Spleen (tissue), 11 donors: ENCODE measurements at regions not wholly inside any gene's neighbourhood (a gene's known extent, or its start where the extent isn't known, plus 50 kb on each side); places are given as distances from the start of the nearest gene placed in this dataset.
"Not testable (repeated sequence)": the region's sequence is repeated elsewhere in the genome, so short reads cannot be mapped to it uniquely, and the experiment has no call there.

Experiments
- DNase-seq: peaks from one replicate; pipeline ENCODE4 v3.0.0-alpha.2; 2020
- H3K27ac ChIP-seq, 8 donors: fragments of 200-600 bp; sonication (generic) in 7 of 8; 1 replicate in 4 of 8; 2 replicates in 4 of 8; pipeline versions ENCODE4 v1.5.0 to v1.8.0; 2016 to 2021; ENCODE audit warnings: inconsistent platforms in 4 of 8, mild to moderate bottlenecking in 4 of 8, moderate library complexity in 1 of 8
- H3K27me3 ChIP-seq, 7 donors: fragments of 200-600 bp; sonication (generic) in 6 of 7; replicated peaks in 1 of 7; 1 replicate in 4 of 7; 2 replicates in 3 of 7; pipeline versions ENCODE4 v1.5.0 to v1.8.0; 2016 to 2021; ENCODE audit warnings: inconsistent platforms in 3 of 7, mild to moderate bottlenecking in 1 of 7
- H3K36me3 ChIP-seq, 6 donors: fragments of 200-600 bp; sonication (generic) in 5 of 6; 1 replicate in 4 of 6; 2 replicates in 2 of 6; pipeline versions ENCODE4 v1.5.0 to v1.8.0; 2016 to 2021; ENCODE audit warnings: inconsistent platforms in 2 of 6
- H3K4me1 ChIP-seq, 6 donors: fragments of 200-600 bp; sonication (generic) in 5 of 6; 1 replicate in 3 of 6; 2 replicates in 3 of 6; pipeline versions ENCODE4 v1.5.0 to v1.8.0; 2016 to 2021; ENCODE audit warnings: inconsistent platforms in 3 of 6
- H3K4me3 ChIP-seq, 8 donors: fragments of 200-600 bp; sonication (generic) in 7 of 8; 1 replicate in 4 of 8; 2 replicates in 4 of 8; pipeline versions ENCODE4 v1.5.0 to v1.8.0; 2016 to 2021; ENCODE audit warnings: inconsistent platforms in 4 of 8, mild to moderate bottlenecking in 4 of 8, moderate library complexity in 2 of 8
- H3K9me3 ChIP-seq, 8 donors: fragments of 200-600 bp; sonication (generic) in 7 of 8; 1 replicate in 4 of 8; 2 replicates in 4 of 8; pipeline versions ENCODE4 v1.5.0 to v1.8.0; 2016 to 2021; ENCODE audit warnings: inconsistent platforms in 4 of 8
- POLR2A ChIP-seq, 3 donors: fragments of 450-650 bp; IDR thresholded peaks; one replicate each; pipeline ENCODE4 v1.5.1; 2017; ENCODE audit warnings: antibody characterized with exemption in 3 of 3, mild to moderate bottlenecking in 1 of 3
- POLR2AphosphoS5 ChIP-seq, 3 donors: sonication (generic); formaldehyde crosslinking; IDR thresholded peaks; one replicate each; pipeline ENCODE4 v1.5.1; 2017; ENCODE audit warnings: antibody characterized with exemption in 3 of 3
- WGBS, 5 donors: extraction: QIAGEN DNeasy Blood & Tissue Kit in 3 of 5; methylation state at CpG; one replicate each; pipeline versions ENCODE4 v1.1.5 to v1.1.7; 2013 to 2018; 5-methylcytosine and 5-hydroxymethylcytosine counted together
- intact Hi-C: fragments of 100-400 bp; cut with DNase I; formaldehyde crosslinking; loops from one replicate; pipeline ENCODE4 v1.15.0; 2023; ENCODE audit warnings: low total_unique reads
- TF ChIP-seq, protein P1 (sequence below), 11 experiments: fragments of 200-600 bp in 7 of 11; fragments of 450-650 bp in 4 of 11; sonication (generic) in 4 of 11; IDR thresholded peaks in 8 of 11; conservative IDR thresholded peaks in 3 of 11; 1 replicate in 7 of 11; 2 replicates in 4 of 11; pipeline versions ENCODE4 v1.4.0 to v1.8.0; 2016 to 2021; ENCODE audit warnings: antibody characterized with exemption in 11 of 11, inconsistent platforms in 4 of 11, mild to moderate bottlenecking in 1 of 11
- donor health status: healthy with polysubstance abuse.
- donor health status: DM: no; HTN: no; CAD: no; lungs with moderate emphysema.
- donor health status: DM: no; HTN: no; CAD: no.
- donor health status: Bipolar disorder and iron deficiency.
- donor health status: healthy.
- donor health status: DM: no; HTN: no; CAD: no.
- donor health status: DM: yes; HTN: yes; CAD: no.

DNA sequence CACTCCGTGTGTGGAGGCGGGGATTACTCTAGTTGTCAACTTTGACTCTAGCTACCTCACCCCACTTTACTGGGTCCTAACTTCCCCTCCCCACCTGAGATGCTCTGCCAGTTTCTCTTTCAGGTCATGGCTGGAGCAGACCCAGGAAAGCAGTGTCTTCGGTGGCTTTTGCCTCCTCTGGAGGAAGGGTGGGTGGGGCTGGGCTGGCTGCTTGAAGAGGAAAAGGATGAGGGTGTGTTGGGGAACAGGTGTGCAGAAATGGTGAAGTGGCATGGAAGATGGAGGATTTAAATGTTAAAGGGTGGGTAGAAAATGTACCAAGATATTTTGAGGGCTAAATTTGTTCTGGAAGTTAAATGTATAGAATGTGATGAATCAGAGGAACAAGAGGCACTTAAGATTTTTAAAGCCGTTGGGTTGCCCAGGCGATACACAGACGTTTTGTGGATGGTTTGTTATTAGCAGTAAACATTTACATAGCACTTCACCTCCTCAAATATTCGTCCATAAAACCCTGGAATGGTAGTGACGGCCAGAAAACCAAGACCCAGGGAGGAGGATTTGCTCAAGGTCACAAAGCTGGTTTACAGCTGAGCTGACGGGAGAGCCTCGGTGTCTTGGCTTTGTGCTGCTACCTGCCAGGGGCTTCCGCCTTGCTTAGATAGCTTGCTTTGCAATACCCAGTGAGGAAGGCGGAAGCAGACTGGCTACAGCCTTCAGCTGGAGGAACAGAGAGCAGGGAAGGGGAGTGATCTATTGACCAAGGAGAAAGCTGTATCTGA, 72.2 kb upstream of the PRMT8 start:
- intact Hi-C loops = no loop called here
- Histone ChIP-seq H3K4me3 (no peak overlapping the region), H3K27ac (no peak overlapping the region), H3K9me3 (peaks cover 0 to 24% (median 7%) of the 10 kb centered on the region in 8 donors), H3K27me3 (peaks cover 0 to 56% (median 0%) of the 10 kb centered on the region in 7 donors), H3K4me1 (no peaks in the 10 kb centered on the region), H3K36me3 (no peaks in the 10 kb centered on the region)
- WGBS, 5 donors = 79 to 85% (median 80%) methylated on average over 12 of the region's 12 CpGs
- TF ChIP-seq, protein P1, sequence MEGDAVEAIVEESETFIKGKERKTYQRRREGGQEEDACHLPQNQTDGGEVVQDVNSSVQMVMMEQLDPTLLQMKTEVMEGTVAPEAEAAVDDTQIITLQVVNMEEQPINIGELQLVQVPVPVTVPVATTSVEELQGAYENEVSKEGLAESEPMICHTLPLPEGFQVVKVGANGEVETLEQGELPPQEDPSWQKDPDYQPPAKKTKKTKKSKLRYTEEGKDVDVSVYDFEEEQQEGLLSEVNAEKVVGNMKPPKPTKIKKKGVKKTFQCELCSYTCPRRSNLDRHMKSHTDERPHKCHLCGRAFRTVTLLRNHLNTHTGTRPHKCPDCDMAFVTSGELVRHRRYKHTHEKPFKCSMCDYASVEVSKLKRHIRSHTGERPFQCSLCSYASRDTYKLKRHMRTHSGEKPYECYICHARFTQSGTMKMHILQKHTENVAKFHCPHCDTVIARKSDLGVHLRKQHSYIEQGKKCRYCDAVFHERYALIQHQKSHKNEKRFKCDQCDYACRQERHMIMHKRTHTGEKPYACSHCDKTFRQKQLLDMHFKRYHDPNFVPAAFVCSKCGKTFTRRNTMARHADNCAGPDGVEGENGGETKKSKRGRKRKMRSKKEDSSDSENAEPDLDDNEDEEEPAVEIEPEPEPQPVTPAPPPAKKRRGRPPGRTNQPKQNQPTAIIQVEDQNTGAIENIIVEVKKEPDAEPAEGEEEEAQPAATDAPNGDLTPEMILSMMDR (IDR thresholded peaks at IDR 0.05 in 8 of 11, conservative IDR thresholded peaks at IDR 0.05 in 3 of 11) = no peak
- TF ChIP-seq POLR2A (IDR thresholded peaks at IDR 0.05) (no peak), POLR2AphosphoS5 (IDR thresholded peaks at IDR 0.05) (no peak)
- DNase-seq = no peak

DNA sequence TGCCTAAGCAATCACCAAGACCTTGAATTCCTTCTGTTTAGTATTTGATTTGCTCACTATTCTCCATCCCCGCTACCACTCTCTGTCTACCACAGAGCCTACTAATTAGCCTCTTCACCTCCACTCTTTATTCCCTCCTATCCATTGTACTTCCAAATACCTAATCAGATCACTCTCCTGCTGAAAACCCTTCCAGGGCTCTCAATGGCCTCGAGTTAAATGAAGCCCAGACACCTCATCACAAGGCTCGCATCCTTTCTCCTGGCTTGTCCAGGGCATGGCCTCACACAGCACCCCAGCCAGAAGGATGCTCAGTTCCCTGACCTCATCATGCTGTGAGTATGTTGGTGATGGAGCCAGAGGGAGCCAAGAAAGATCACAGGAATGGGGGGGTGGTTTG, 71.4 kb upstream of the PRMT8 start:
- TF ChIP-seq, protein P1 (IDR thresholded peaks at IDR 0.05 in 8 of 11, conservative IDR thresholded peaks at IDR 0.05 in 3 of 11) = no peak
- TF ChIP-seq POLR2A (IDR thresholded peaks at IDR 0.05) (no peak), POLR2AphosphoS5 (IDR thresholded peaks at IDR 0.05) (no peak)
- intact Hi-C loops = no loop called here
- Histone ChIP-seq H3K4me1 (no peaks in the 10 kb centered on the region), H3K4me3 (no peak overlapping the region), H3K9me3 (peaks cover 0 to 17% (median 3%) of the 10 kb centered on the region in 8 donors), H3K36me3 (no peaks in the 10 kb centered on the region), H3K27ac (no peak overlapping the region), H3K27me3 (peaks cover 0 to 49% (median 0%) of the 10 kb centered on the region in 7 donors)
- no peak for DNase-seq
- 71 to 79% (median 73%) methylated on average over 3 of the region's 3 CpGs for WGBS, 5 donors

DNA sequence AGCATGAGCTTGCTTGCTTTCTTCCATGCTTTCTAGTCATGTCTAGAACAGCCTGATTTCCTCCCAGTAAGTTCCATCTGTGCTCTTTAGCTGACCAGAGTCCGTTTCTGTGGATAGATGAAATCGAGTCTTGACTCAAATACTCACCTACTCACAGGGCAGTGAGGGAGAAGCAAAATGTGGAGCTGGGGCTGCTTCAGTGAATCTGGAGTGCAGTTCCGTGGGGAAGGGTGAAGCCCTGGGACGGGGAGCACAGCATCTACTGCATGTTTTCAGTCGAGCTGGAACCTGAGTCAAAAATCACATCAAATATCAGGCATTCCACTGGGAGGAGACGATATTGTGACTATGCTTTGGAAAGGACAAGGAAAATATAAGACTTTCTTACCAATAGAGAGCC, 70.3 kb upstream of the PRMT8 start:
- TF ChIP-seq POLR2A (IDR thresholded peaks at IDR 0.05) = no peak
- TF ChIP-seq, protein P1 (IDR thresholded peaks at IDR 0.05 in 8 of 11, conservative IDR thresholded peaks at IDR 0.05 in 3 of 11) = no peak
- TF ChIP-seq POLR2AphosphoS5 (IDR thresholded peaks at IDR 0.05) = no peak
- intact Hi-C loops = no loop called here
- Histone ChIP-seq H3K4me3 (no peak overlapping the region), H3K27me3 (peaks cover 0 to 41% (median 0%) of the 10 kb centered on the region in 7 donors), H3K4me1 (no peaks in the 10 kb centered on the region), H3K36me3 (no peaks in the 10 kb centered on the region), H3K27ac (no peak overlapping the region), H3K9me3 (peaks cover 0 to 9% (median 0%) of the 10 kb centered on the region in 8 donors)
- DNase-seq = no peak
- WGBS, 5 donors = 55 to 71% (median 63%) methylated on average over 6 of the region's 6 CpGs

DNA sequence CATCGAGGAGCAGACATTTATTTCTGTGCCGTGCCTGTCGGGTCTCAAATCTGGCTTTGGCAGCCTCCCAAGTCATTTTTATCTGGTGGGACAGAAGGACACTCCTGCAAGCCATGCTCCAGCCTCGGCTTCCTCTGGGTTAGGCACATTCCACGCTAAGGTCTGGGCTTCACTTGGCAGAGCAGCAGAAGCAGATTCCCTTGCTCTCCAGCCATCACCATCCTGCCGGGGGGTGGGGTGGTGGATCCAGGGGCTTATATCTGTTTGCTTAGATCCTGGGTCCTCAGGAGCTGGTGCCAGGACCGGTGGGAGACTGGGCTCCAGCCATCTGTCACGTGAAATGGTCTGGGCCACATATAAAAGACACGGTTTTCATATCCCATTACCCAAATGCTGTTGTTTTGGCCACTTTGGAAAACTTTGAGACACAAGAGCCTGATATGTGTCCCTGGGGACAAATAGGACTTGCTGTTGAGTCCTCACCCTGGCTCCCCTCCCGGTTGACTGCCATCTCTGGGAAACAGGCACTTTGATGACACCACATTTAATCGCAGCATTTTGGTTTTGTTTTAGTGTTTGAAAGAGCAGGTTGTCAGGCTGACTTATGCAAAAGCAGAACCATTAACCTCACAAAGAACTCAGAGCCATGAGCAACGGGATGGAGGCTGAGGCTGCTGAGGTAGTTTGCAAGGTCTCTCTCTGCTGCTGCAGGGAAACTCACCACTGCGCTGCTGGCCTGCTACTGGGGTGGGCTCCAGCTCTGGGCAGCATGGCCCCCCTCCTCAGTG, 69.6 kb upstream of the PRMT8 start:
- TF ChIP-seq, protein P1 (IDR thresholded peaks at IDR 0.05 in 8 of 11, conservative IDR thresholded peaks at IDR 0.05 in 3 of 11) = no peak
- TF ChIP-seq POLR2AphosphoS5 (IDR thresholded peaks at IDR 0.05) (no peak), POLR2A (IDR thresholded peaks at IDR 0.05) (no peak)
- no peak overlapping the region for H3K4me3 ChIP-seq
- intact Hi-C loops = no loop called here
- no peaks in the 10 kb centered on the region for H3K4me1 ChIP-seq
- no peak overlapping the region for H3K27ac ChIP-seq
- WGBS, 5 donors = 42 to 59% (median 48%) methylated on average over 12 to 13 of the region's 13 CpGs
- no peak for DNase-seq
- H3K9me3 ChIP-seq = peaks cover 0 to 9% (median 0%) of the 10 kb centered on the region in 8 donors
- no peaks in the 10 kb centered on the region for H3K36me3 ChIP-seq
- peaks cover 0 to 34% (median 0%) of the 10 kb centered on the region in 7 donors for H3K27me3 ChIP-seq

DNA sequence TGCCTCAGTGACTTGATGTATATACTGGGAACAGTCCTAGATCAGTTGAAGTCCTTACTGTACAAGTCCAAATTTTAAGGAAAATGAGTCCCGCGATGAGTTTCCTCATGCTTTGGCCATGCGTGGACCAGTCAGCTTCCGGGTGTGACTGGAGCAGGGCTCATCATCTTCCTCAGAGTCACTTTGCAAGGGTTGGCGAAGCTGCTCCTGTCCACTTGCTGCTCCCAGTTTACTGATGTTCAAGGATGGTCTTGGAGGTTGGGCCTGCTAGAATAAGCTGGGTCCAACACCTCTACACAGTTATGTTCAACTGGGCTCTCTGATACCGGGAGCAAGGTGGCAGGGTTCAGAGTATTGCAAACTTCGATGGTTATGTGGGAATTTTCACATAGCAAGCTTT, 66.2 kb upstream of the PRMT8 start:
- H3K4me1 ChIP-seq, DNase-seq, H3K36me3 ChIP-seq, H3K9me3 ChIP-seq, intact Hi-C loops, H3K27ac ChIP-seq, H3K4me3 ChIP-seq: not testable (repeated sequence)
- WGBS, 5 donors = 70 to 98% (median 84%) methylated on average over 7 of the region's 7 CpGs
- peaks cover 0 to 42% (median 0%) of the 10 kb centered on the region in 7 donors for H3K27me3 ChIP-seq
